Activated CD4-positive, alpha-beta T cell treated with anti-CD3 and anti-CD28 coated beads for 1 hour (primary cell): ENCODE measurements at regions not wholly inside any gene's neighbourhood (a gene's known extent, or its start where the extent isn't known, plus 50 kb on each side); places are given as distances from the start of the nearest gene placed in this dataset.
"Not testable (repeated sequence)": the region's sequence is repeated elsewhere in the genome, so short reads cannot be mapped to it uniquely, and the experiment has no call there.

ENCODE experiments used
- DNase-seq: peaks from one replicate; pipeline ENCODE4 v3.0.0-alpha.2; 2020

GRCh38 chr5:62240494-62240893 lies 65.5 kb upstream of the KIF2A start:
- DNase-seq: not testable (repeated sequence)

- not testable (repeated sequence) for DNase-seq
These were observed 64.0 kb upstream of the KIF2A start for GRCh38 chr5:62242000-62242399.

DNA sequence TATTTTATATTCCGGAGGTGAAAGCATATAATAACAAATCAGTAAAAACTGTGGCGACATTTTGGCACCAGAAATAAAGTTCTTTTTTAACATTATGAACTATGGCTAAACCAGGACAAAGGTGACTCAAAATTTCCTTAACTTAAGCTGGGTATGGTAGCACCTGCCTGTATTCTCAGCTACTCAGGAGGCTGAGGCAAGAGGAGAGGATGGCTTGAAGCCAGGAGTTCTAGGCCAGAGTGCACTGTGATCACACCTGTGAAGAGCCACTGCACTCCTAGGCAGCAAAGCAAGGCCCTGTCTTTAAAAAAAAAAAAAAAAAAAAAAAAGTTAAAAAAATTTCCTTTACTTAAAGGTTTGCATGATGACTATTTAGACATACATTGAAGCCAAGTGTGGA lies 63.0 kb upstream of the KIF2A start:
- not testable (repeated sequence) for DNase-seq

GRCh38 chr5:62248192-62248591 lies 57.8 kb upstream of the KIF2A start:
- not testable (repeated sequence) for DNase-seq

- not testable (repeated sequence) for DNase-seq
These were observed 55.9 kb upstream of the KIF2A start for GRCh38 chr5:62250085-62250484.

DNA sequence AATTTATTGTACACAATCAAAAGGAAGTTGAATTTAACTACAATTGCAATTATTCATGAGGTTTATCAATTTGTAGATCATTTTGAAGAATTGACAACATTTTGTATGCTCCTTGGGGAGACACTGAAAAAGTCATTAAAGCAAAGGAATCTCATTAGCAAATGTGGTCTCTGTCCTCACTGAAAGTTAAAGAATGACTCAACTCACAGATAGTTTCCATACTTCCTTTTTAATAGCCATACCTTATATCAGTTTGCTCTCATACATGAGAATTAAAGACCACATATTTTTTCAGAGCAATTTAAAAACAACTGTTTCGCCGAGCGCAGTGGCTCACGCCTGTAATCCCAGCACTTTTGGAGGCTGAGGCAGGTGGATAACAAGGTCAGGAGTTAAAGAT lies 55.1 kb upstream of the KIF2A start:
- not testable (repeated sequence) for DNase-seq

DNA sequence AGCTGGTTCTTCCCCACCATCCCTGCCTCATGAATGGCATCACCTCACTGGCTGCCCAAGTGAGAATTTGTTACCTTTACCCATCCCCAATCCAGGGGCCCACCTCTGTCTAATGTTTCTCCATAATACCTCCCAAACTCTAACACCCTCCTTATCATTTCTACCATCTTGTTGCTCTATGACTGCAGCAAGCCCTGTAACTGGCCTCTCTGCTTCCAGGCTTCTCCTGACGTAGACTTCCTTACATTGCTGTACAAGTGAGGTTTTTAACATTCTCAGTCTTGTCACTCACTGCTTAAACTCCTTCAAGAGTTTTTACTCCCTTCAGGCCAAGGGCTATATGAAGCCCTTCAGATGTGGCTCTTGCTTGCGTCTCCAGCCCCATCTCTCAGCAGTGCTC lies 53.5 kb upstream of the KIF2A start:
- DNase-seq: not testable (repeated sequence)

- not testable (repeated sequence) for DNase-seq
These were observed 50.5 kb upstream of the KIF2A start for GRCh38 chr5:62255551-62255950.

DNA sequence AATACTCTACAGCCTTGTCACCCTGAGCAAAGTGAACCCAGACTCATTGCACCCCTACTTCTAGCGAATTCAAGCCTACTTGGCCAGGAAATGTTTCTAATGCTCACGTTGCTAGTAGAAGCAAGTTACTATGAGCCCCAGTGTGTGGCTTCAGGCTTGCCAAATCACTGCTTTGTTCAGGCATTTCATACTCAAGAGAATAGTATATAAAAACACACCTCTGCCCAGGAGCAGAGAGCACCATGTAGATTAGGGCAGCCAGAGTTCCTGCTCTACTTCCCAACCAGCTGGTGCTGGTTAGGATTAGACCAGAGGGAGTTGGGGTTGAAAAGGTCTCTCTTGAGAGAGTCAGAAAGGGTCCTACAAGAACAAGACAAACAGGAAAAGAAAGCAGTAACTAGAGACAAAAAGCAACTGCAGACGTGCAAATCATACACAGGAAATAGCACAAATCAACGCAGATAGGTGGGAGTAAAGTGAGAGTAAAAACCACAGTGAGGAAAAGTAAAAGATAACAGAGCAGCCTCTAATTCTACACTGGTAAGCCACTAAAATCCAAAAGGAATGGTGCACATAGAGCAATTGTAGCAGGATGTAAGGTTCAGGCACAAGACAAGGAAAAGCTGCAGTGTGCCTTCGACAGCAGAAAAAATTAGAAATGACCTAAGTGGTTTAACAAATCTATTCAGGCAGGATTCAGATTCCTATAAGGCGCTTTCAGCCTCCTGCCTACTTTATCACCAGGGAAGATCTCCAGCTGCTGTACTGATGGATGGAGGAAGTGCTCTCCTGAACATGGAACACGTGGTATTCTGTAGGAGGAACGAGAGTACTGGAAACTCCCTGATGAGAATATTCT lies 49.6 kb upstream of the KIF2A start:
- no peak for DNase-seq
